ENCODE measurements at regions not wholly inside any gene's neighbourhood (a gene's known extent, or its start where the extent isn't known, plus 50 kb on each side); places are given as distances from the start of the nearest gene placed in this dataset.

GRCh38 chr11:116182356-116182966 lies 590.3 kb downstream of the BUD13 start:
- no peak for DNase-seq (ENCODE audit: low read depth in 2 of 2)

GRCh38 chr11:116180806-116181600 lies 591.8 kb downstream of the BUD13 start:
- DNase-seq (ENCODE audit: low read depth in 2 of 2), result no peak

GRCh38 chr11:116179401-116179800 lies 593.4 kb downstream of the BUD13 start:
- no peak for DNase-seq (ENCODE audit: low read depth in 2 of 2)

GRCh38 chr11:116177521-116178210 lies 595.1 kb downstream of the BUD13 start:
- no peak for DNase-seq (ENCODE audit: low read depth in 2 of 2)

- no peak for DNase-seq (ENCODE audit: low read depth in 2 of 2)
Observed at GRCh38 chr11:116176484-116177005, 596.2 kb downstream of the BUD13 start.

GRCh38 chr11:116175707-116176106 lies 597.1 kb downstream of the BUD13 start:
- no peak for DNase-seq (ENCODE audit: low read depth in 2 of 2)

GRCh38 chr11:116173941-116174911 lies 598.6 kb downstream of the BUD13 start:
- DNase-seq (ENCODE audit: low read depth in 2 of 2), result no peak

- DNase-seq (ENCODE audit: low read depth in 2 of 2), result no peak
Observed at GRCh38 chr11:116173506-116173905, 599.3 kb downstream of the BUD13 start.

GRCh38 chr11:116172851-116173250 lies 599.9 kb downstream of the BUD13 start:
- no peak for DNase-seq (ENCODE audit: low read depth in 2 of 2)

GRCh38 chr11:116172156-116172555 lies 600.6 kb downstream of the BUD13 start:
- DNase-seq (ENCODE audit: low read depth in 2 of 2), result no peak

DNA sequence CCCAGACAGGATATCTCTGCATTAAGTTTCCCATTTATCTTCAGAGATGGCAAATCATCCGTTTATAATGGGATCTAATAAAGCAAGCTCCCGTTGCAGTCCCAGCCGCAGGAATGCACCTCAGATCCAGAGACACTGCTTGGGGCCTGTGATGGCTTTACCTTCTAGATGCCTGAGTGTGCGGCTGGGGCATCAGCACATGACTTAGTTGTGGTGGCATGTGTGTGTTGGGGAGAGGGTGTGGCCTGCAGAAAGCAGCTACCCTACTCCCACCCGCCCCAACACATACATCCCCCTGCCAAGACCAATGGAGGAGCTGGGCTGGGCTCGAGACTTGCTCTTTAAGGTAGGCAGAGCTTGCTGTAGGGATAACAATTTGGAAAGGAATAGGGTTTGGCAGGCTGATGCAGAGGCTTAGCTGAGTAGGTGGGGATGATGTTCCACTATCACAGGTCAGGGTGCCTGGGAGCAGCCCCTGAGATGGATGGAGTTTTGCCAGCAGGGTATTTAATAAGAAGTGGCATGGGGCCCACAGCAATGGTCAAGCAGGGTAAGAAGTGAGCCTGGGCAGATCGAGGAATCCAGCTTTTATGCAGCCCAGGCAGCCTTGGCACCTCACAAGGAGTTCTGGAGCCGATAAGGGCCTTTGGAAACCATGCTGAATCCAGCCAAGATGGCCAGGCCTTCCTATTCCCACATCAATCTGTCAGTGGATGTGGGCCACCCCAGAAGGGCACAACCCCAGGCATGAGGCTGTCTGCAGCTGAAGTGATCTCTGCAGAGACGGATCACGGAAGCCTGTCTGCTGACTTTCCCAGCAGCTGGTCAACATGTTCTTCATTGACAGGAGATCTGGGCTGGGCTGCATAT lies 601.3 kb downstream of the BUD13 start:
- DNase-seq (ENCODE audit: low read depth in 2 of 2), result no peak

GRCh38 chr11:116170526-116171120 lies 602.2 kb downstream of the BUD13 start:
- no peak for DNase-seq (ENCODE audit: low read depth in 2 of 2)

DNA sequence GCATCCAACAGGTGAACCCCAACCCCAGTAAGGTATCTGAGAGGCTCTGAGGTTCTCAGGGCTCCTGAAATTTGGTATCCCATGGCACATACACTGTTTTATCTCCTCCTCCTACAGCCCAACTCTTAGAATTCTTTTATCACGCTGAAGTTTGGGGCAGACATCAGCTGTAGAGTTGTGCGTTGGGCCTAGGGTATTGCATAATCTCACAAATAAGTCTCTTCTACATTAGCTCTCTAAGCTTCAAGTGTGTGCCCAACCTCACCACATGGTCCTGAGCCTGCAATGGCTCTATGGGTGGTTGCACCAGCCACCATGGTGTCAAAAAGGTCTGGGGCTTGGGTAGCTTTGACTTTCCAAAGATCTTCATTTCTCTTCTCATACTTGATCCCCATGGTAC lies 603.0 kb downstream of the BUD13 start:
- no peak for DNase-seq (ENCODE audit: low read depth in 2 of 2)

- DNase-seq (ENCODE audit: low read depth in 2 of 2), result no peak
Observed at GRCh38 chr11:116168459-116168787, 604.4 kb downstream of the BUD13 start.

DNA sequence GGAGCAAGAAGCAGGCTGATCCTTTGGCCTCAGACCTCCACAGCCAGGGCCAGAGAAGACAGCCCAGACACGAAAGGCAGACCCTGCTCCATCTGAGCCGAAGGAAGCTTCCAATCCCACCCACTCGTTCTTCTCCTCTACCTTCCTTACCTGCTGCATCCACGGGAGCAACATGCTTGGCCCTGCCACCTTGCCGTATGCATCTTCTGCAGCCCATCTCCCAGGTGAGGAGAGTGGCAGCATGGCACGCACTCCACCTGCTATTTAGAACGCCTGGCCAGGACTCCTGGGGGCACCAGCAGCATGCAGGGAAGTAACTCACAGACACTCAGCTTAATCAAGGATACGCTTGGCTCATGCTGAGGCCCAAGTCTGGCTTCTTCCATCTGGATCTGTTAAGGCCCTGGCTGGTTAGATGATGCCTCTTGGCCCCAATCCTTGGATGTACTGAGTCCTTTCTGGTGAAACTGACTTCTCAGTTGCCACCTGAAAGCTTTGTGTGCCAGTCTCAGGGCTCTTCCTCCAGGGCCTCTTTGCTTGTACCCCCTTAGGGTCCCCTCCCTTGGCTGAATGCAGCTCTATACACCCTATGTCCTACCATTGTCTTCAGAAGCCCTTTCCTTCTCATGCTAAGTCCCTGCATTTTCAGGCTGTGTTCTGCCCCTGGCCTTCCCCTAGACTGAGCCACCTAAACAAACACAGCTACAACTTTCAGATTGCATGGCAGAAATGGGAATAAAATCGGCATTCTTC lies 604.9 kb downstream of the BUD13 start:
- no peak for DNase-seq (ENCODE audit: low read depth in 2 of 2)

GRCh38 chr11:116166573-116167465 lies 606.0 kb downstream of the BUD13 start:
- no peak for DNase-seq (ENCODE audit: low read depth in 2 of 2)

DNA sequence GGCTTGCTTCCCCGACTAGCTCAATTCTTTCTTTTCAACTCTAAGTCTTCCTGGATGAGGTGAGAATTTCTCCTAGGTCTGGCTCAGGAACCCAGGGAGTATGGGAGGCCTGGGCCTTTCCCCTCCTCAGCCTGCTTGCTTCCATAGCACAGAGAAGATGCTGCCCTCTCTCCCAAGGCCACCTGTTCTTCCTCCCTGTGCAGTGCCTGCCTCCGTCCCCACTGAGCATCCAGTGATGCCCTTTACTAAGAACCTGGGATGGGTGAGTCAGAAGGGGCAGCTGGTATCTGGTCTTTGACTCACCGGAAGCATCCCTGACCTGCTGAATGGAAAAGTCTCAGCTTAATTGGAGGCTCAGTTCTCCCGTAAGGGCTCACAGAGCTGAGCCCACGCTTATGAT lies 607.9 kb downstream of the BUD13 start:
- no peak for DNase-seq (ENCODE audit: low read depth in 2 of 2)

- no peak for DNase-seq (ENCODE audit: low read depth in 2 of 2)
Observed at GRCh38 chr11:116162886-116163230, 609.9 kb downstream of the BUD13 start.
